ENCODE measurements at regions not wholly inside any gene's neighbourhood (a gene's known extent, or its start where the extent isn't known, plus 50 kb on each side); places are given as distances from the start of the nearest gene placed in this dataset.
"Not testable (repeated sequence)": the region's sequence is repeated elsewhere in the genome, so short reads cannot be mapped to it uniquely, and the experiment has no call there.

- POLR2A ChIA-PET, result no interaction called here
- CTCF ChIA-PET, result no interaction called here
- Histone ChIP-seq H3K4me1 (peaks cover 16% of the 10 kb centered on the region; the same call in 1 of the 2 replicates), H3K4me3 (ENCODE audit: low read depth, low read length) (no peak overlapping the region), H3K36me3 (ENCODE audit: control insufficient read depth, insufficient read depth, low read length) (no peaks in the 10 kb centered on the region), H3K27me3 (replicated peaks; ENCODE audit: control insufficient read depth, insufficient read depth, low read length) (no peaks in the 10 kb centered on the region), H3K9me3 (no peaks in the 10 kb centered on the region)
- no TSS peak for BruUV-seq (replicated peaks)
- H3K4me1 Mint-ChIP-seq (ENCODE audit: low read depth, unreplicated experiment), result no peaks in the 10 kb centered on the region
- TF ChIP-seq CTCF (IDR thresholded peaks at IDR 0.05; ENCODE audit: insufficient read depth in 1 of 2, low read depth in 1 of 2, low read length in 1 of 2, severe bottlenecking in 1 of 2, unreplicated experiment in 1 of 2), result no peak
- DNase-seq, result no peak
- no peaks in the 10 kb centered on the region for H3K27me3 Mint-ChIP-seq (ENCODE audit: insufficient read depth, unreplicated experiment)
- H3K27ac Mint-ChIP-seq (ENCODE audit: unreplicated experiment), result no peak overlapping the region
- intact Hi-C loops (cut with micrococcal nuclease; ENCODE audit: unreplicated experiment), result no loop called here
- H3K4me3 Mint-ChIP-seq (ENCODE audit: unreplicated experiment), result no peak overlapping the region
- H3K36me3 Mint-ChIP-seq (ENCODE audit: insufficient read depth, unreplicated experiment), result no peaks in the 10 kb centered on the region
- H3K9me3 Mint-ChIP-seq (ENCODE audit: unreplicated experiment), result no peaks in the 10 kb centered on the region
Measured at GRCh38 chr1:172849653-172850052, 190.8 kb downstream of the FASLG start.

- no peak overlapping the region for H3K27ac Mint-ChIP-seq (ENCODE audit: unreplicated experiment)
- H3K4me1 ChIP-seq, result peaks cover 19% of the 10 kb centered on the region; the same call in 1 of the 2 replicates
- no TSS peak for BruUV-seq (replicated peaks)
- H3K4me1 Mint-ChIP-seq (ENCODE audit: low read depth, unreplicated experiment), result no peaks in the 10 kb centered on the region
- no peaks in the 10 kb centered on the region for H3K27me3 ChIP-seq (replicated peaks; ENCODE audit: control insufficient read depth, insufficient read depth, low read length)
- ChIA-PET POLR2A (no interaction called here), CTCF (no interaction called here)
- no peaks in the 10 kb centered on the region for H3K9me3 ChIP-seq
- H3K27me3 Mint-ChIP-seq (ENCODE audit: insufficient read depth, unreplicated experiment), result no peaks in the 10 kb centered on the region
- DNase-seq, result no peak
- no peak overlapping the region for H3K4me3 Mint-ChIP-seq (ENCODE audit: unreplicated experiment)
- intact Hi-C loops (cut with micrococcal nuclease; ENCODE audit: unreplicated experiment), result no loop called here
- no peaks in the 10 kb centered on the region for H3K36me3 ChIP-seq (ENCODE audit: control insufficient read depth, insufficient read depth, low read length)
- no peak for TF ChIP-seq CTCF (IDR thresholded peaks at IDR 0.05; ENCODE audit: insufficient read depth in 1 of 2, low read depth in 1 of 2, low read length in 1 of 2, severe bottlenecking in 1 of 2, unreplicated experiment in 1 of 2)
- H3K9me3 Mint-ChIP-seq (ENCODE audit: unreplicated experiment), result no peaks in the 10 kb centered on the region
- no peak overlapping the region for H3K4me3 ChIP-seq (ENCODE audit: low read depth, low read length)
- H3K36me3 Mint-ChIP-seq (ENCODE audit: insufficient read depth, unreplicated experiment), result no peaks in the 10 kb centered on the region
Measured at GRCh38 chr1:172851077-172851476, 192.2 kb downstream of the FASLG start.

GRCh38 chr1:172851856-172852255 lies 193.0 kb downstream of the FASLG start:
- Mint-ChIP-seq H3K36me3 (ENCODE audit: insufficient read depth, unreplicated experiment) (no peaks in the 10 kb centered on the region), H3K27ac (ENCODE audit: unreplicated experiment) (no peak overlapping the region), H3K4me1 (ENCODE audit: low read depth, unreplicated experiment) (no peaks in the 10 kb centered on the region), H3K4me3 (ENCODE audit: unreplicated experiment) (no peak overlapping the region), H3K9me3 (ENCODE audit: unreplicated experiment) (no peaks in the 10 kb centered on the region), H3K27me3 (ENCODE audit: insufficient read depth, unreplicated experiment) (no peaks in the 10 kb centered on the region)
- TF ChIP-seq CTCF (IDR thresholded peaks at IDR 0.05; ENCODE audit: insufficient read depth in 1 of 2, low read depth in 1 of 2, low read length in 1 of 2, severe bottlenecking in 1 of 2, unreplicated experiment in 1 of 2), result no peak
- DNase-seq, result no peak
- no peaks in the 10 kb centered on the region for H3K9me3 ChIP-seq
- intact Hi-C loops (cut with micrococcal nuclease; ENCODE audit: unreplicated experiment), result no loop called here
- no TSS peak for BruUV-seq (replicated peaks)
- H3K27me3 ChIP-seq (replicated peaks; ENCODE audit: control insufficient read depth, insufficient read depth, low read length), result no peaks in the 10 kb centered on the region
- no peak overlapping the region for H3K4me3 ChIP-seq (ENCODE audit: low read depth, low read length)
- ChIA-PET POLR2A (no interaction called here), CTCF (no interaction called here)
- H3K36me3 ChIP-seq (ENCODE audit: control insufficient read depth, insufficient read depth, low read length), result no peaks in the 10 kb centered on the region
- peaks cover 19% of the 10 kb centered on the region; the same call in 1 of the 2 replicates for H3K4me1 ChIP-seq

- BruUV-seq (replicated peaks); H3K27ac Mint-ChIP-seq (ENCODE audit: unreplicated experiment); H3K9me3 Mint-ChIP-seq (ENCODE audit: unreplicated experiment); DNase-seq; H3K4me3 ChIP-seq (ENCODE audit: low read depth, low read length); H3K4me3 Mint-ChIP-seq (ENCODE audit: unreplicated experiment); H3K9me3 ChIP-seq; H3K27me3 Mint-ChIP-seq (ENCODE audit: insufficient read depth, unreplicated experiment); H3K4me1 Mint-ChIP-seq (ENCODE audit: low read depth, unreplicated experiment); H3K36me3 ChIP-seq (ENCODE audit: control insufficient read depth, insufficient read depth, low read length); H3K36me3 Mint-ChIP-seq (ENCODE audit: insufficient read depth, unreplicated experiment); POLR2A ChIA-PET; intact Hi-C loops (cut with micrococcal nuclease; ENCODE audit: unreplicated experiment); CTCF ChIA-PET; H3K27me3 ChIP-seq (replicated peaks; ENCODE audit: control insufficient read depth, insufficient read depth, low read length): not testable (repeated sequence)
- peaks cover 14% of the 10 kb centered on the region; the same call in 1 of the 2 replicates for H3K4me1 ChIP-seq
Measured at GRCh38 chr1:172855983-172856382, 194.8 kb downstream of the TNFSF18 start.

Data from Caco-2 (cell line).